DOHH2 (cell line): ENCODE measurements at regions not wholly inside any gene's neighbourhood (a gene's known extent, or its start where the extent isn't known, plus 50 kb on each side); places are given as distances from the start of the nearest gene placed in this dataset.

Experiments used
- EZH2phosphoT487 ChIP-seq: fragments of 200-600 bp; sonication (generic); IDR thresholded peaks from 2 replicates; pipeline ENCODE4 v1.6.1; 2017; ENCODE audit warnings: borderline replicate concordance, mild to moderate bottlenecking, antibody characterized with exemption, low read length, moderate library complexity, mixed read lengths
- TF ChIP-seq, protein P1 (sequence below): fragments of 200-600 bp; sonication (generic); IDR thresholded peaks from one replicate; pipeline ENCODE4 v1.5.1; 2014; ENCODE audit warnings: antibody characterized with exemption, mild to moderate bottlenecking, low read depth, low read length; ENCODE audit not compliant: poor library complexity, severe bottlenecking

DNA sequence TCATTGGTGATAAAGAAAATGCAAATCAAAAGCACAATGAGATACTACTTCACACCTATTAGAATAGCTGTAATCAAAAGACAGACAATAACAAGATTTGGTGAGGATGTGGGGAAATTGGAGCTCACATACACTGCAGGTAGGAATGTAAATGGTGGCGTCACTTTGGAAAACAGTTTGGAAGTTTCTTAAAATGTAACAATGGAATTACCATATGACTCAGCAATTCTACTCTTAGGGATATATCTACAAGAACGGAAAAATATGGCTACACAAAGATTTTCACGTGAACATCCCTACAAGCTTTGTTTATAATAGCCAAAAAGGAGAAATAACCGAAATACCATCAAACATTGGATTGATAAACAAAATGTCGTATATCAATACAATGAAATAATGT lies 270.4 kb downstream of the DOK5 start:
- TF ChIP-seq, protein P1, sequence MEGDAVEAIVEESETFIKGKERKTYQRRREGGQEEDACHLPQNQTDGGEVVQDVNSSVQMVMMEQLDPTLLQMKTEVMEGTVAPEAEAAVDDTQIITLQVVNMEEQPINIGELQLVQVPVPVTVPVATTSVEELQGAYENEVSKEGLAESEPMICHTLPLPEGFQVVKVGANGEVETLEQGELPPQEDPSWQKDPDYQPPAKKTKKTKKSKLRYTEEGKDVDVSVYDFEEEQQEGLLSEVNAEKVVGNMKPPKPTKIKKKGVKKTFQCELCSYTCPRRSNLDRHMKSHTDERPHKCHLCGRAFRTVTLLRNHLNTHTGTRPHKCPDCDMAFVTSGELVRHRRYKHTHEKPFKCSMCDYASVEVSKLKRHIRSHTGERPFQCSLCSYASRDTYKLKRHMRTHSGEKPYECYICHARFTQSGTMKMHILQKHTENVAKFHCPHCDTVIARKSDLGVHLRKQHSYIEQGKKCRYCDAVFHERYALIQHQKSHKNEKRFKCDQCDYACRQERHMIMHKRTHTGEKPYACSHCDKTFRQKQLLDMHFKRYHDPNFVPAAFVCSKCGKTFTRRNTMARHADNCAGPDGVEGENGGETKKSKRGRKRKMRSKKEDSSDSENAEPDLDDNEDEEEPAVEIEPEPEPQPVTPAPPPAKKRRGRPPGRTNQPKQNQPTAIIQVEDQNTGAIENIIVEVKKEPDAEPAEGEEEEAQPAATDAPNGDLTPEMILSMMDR, result no peak
- TF ChIP-seq EZH2phosphoT487, result no peak
